ENCODE measurements at regions not wholly inside any gene's neighbourhood (a gene's known extent, or its start where the extent isn't known, plus 50 kb on each side); places are given as distances from the start of the nearest gene placed in this dataset.

- no peaks in the 10 kb centered on the region for H3K4me1 Mint-ChIP-seq
- ChIA-PET CTCF (no interaction called here), POLR2A (no interaction called here)
- DNase-seq = no peak
- H3K4me3 Mint-ChIP-seq = no peak overlapping the region
- no peaks in the 10 kb centered on the region for H3K36me3 Mint-ChIP-seq (ENCODE audit: low read depth)
- H3K27me3 Mint-ChIP-seq = no peaks in the 10 kb centered on the region
- no peak overlapping the region for H3K27ac Mint-ChIP-seq
- no peak for ATAC-seq
- H3K9me3 Mint-ChIP-seq (ENCODE audit: low read depth) = peaks cover 2% of the 10 kb centered on the region
- intact Hi-C loops (cut with DNase I, micrococcal nuclease) = no loop called here
Observed at GRCh38 chr3:104779324-104779723, 587.4 kb upstream of the ALCAM start.

GRCh38 chr3:104781112-104781511 is 585.6 kb upstream of the ALCAM start:
- H3K27ac Mint-ChIP-seq = no peak overlapping the region
- no peak for ATAC-seq
- H3K4me1 Mint-ChIP-seq = no peaks in the 10 kb centered on the region
- no peaks in the 10 kb centered on the region for H3K36me3 Mint-ChIP-seq (ENCODE audit: low read depth)
- POLR2A ChIA-PET = no interaction called here
- H3K4me3 Mint-ChIP-seq = no peak overlapping the region
- peaks cover 2% of the 10 kb centered on the region for H3K9me3 Mint-ChIP-seq (ENCODE audit: low read depth)
- DNase-seq = no peak
- no peaks in the 10 kb centered on the region for H3K27me3 Mint-ChIP-seq
- intact Hi-C loops (cut with DNase I, micrococcal nuclease) = no loop called here
- CTCF ChIA-PET = no interaction called here

GRCh38 chr3:104785947-104786346 is 580.8 kb upstream of the ALCAM start:
- POLR2A ChIA-PET = no interaction called here
- H3K4me3 Mint-ChIP-seq = no peak overlapping the region

GRCh38 chr3:104787306-104787705 is 579.4 kb upstream of the ALCAM start:
- POLR2A ChIA-PET = no interaction called here

More at GRCh38 chr3:104785947-104786346, 580.8 kb upstream of the ALCAM start:
- CTCF ChIA-PET = no interaction called here
- intact Hi-C loops (cut with DNase I, micrococcal nuclease) = no loop called here
- no peak for ATAC-seq
- Mint-ChIP-seq H3K27ac (no peak overlapping the region), H3K27me3 (no peaks in the 10 kb centered on the region), H3K9me3 (ENCODE audit: low read depth) (no peaks in the 10 kb centered on the region), H3K36me3 (ENCODE audit: low read depth) (no peaks in the 10 kb centered on the region), H3K4me1 (no peaks in the 10 kb centered on the region)
- DNase-seq = no peak

GRCh38 chr3:104788807-104789206 is 577.9 kb upstream of the ALCAM start:
- CTCF ChIA-PET = no interaction called here
- POLR2A ChIA-PET = no interaction called here

More at GRCh38 chr3:104787306-104787705, 579.4 kb upstream of the ALCAM start:
- CTCF ChIA-PET = no interaction called here
- H3K9me3 Mint-ChIP-seq (ENCODE audit: low read depth) = no peaks in the 10 kb centered on the region
- intact Hi-C loops (cut with DNase I, micrococcal nuclease) = no loop called here
- no peaks in the 10 kb centered on the region for H3K4me1 Mint-ChIP-seq
- DNase-seq = no peak
- ATAC-seq = no peak
- H3K4me3 Mint-ChIP-seq = no peak overlapping the region
- H3K27me3 Mint-ChIP-seq = no peaks in the 10 kb centered on the region
- H3K36me3 Mint-ChIP-seq (ENCODE audit: low read depth) = no peaks in the 10 kb centered on the region
- no peak overlapping the region for H3K27ac Mint-ChIP-seq

GRCh38 chr3:104791331-104791730 is 575.4 kb upstream of the ALCAM start:
- H3K36me3 Mint-ChIP-seq (ENCODE audit: low read depth) = no peaks in the 10 kb centered on the region
- no peak for ATAC-seq
- DNase-seq = no peak
- ChIA-PET CTCF (no interaction called here), POLR2A (no interaction called here)
- no peak overlapping the region for H3K27ac Mint-ChIP-seq
- no peaks in the 10 kb centered on the region for H3K4me1 Mint-ChIP-seq
- no peaks in the 10 kb centered on the region for H3K9me3 Mint-ChIP-seq (ENCODE audit: low read depth)
- H3K27me3 Mint-ChIP-seq = no peaks in the 10 kb centered on the region
- no peak overlapping the region for H3K4me3 Mint-ChIP-seq
- intact Hi-C loops (cut with DNase I, micrococcal nuclease) = no loop called here

More at GRCh38 chr3:104788807-104789206, 577.9 kb upstream of the ALCAM start:
- intact Hi-C loops (cut with DNase I, micrococcal nuclease) = no loop called here
- Mint-ChIP-seq H3K4me1 (no peaks in the 10 kb centered on the region), H3K27ac (no peak overlapping the region), H3K4me3 (no peak overlapping the region), H3K27me3 (no peaks in the 10 kb centered on the region), H3K36me3 (ENCODE audit: low read depth) (no peaks in the 10 kb centered on the region), H3K9me3 (ENCODE audit: low read depth) (no peaks in the 10 kb centered on the region)
- ATAC-seq = no peak
- no peak for DNase-seq

GRCh38 chr3:104796556-104796955 is 570.2 kb upstream of the ALCAM start:
- intact Hi-C loops (cut with DNase I, micrococcal nuclease) = no loop called here
- POLR2A ChIA-PET = no interaction called here
- DNase-seq (no peak), ATAC-seq (no peak)
- H3K36me3 Mint-ChIP-seq (ENCODE audit: low read depth) = no peaks in the 10 kb centered on the region
- CTCF ChIA-PET = no interaction called here
- H3K27ac Mint-ChIP-seq = no peak overlapping the region
- no peaks in the 10 kb centered on the region for H3K4me1 Mint-ChIP-seq
- H3K27me3 Mint-ChIP-seq = no peaks in the 10 kb centered on the region
- no peak overlapping the region for H3K4me3 Mint-ChIP-seq
- no peaks in the 10 kb centered on the region for H3K9me3 Mint-ChIP-seq (ENCODE audit: low read depth)

GRCh38 chr3:104805042-104805441 is 561.7 kb upstream of the ALCAM start:
- H3K4me1 Mint-ChIP-seq = no peaks in the 10 kb centered on the region
- peaks cover 2% of the 10 kb centered on the region for H3K27me3 Mint-ChIP-seq
- no peak overlapping the region for H3K27ac Mint-ChIP-seq
- intact Hi-C loops (cut with DNase I, micrococcal nuclease) = no loop called here
- POLR2A ChIA-PET = no interaction called here
- no peaks in the 10 kb centered on the region for H3K36me3 Mint-ChIP-seq (ENCODE audit: low read depth)
- CTCF ChIA-PET = no interaction called here
- ATAC-seq (no peak), DNase-seq (no peak)
- no peak overlapping the region for H3K4me3 Mint-ChIP-seq
- no peaks in the 10 kb centered on the region for H3K9me3 Mint-ChIP-seq (ENCODE audit: low read depth)

GRCh38 chr3:104805508-104805907 is 561.2 kb upstream of the ALCAM start:
- CTCF ChIA-PET = no interaction called here
- H3K27ac Mint-ChIP-seq = no peak overlapping the region
- intact Hi-C loops (cut with DNase I, micrococcal nuclease) = no loop called here
- no peak for DNase-seq
- H3K27me3 Mint-ChIP-seq = peaks cover 2% of the 10 kb centered on the region
- H3K9me3 Mint-ChIP-seq (ENCODE audit: low read depth) = no peaks in the 10 kb centered on the region
- H3K36me3 Mint-ChIP-seq (ENCODE audit: low read depth) = no peaks in the 10 kb centered on the region
- POLR2A ChIA-PET = no interaction called here
- no peak overlapping the region for H3K4me3 Mint-ChIP-seq
- H3K4me1 Mint-ChIP-seq = no peaks in the 10 kb centered on the region
- ATAC-seq = no peak

- no peak for DNase-seq
- ChIA-PET CTCF (no interaction called here), POLR2A (no interaction called here)
- H3K27ac Mint-ChIP-seq = no peak overlapping the region
- H3K4me3 Mint-ChIP-seq = no peak overlapping the region
- H3K9me3 Mint-ChIP-seq (ENCODE audit: low read depth) = no peaks in the 10 kb centered on the region
- ATAC-seq = no peak
- H3K27me3 Mint-ChIP-seq = peaks cover 2% of the 10 kb centered on the region
- intact Hi-C loops (cut with DNase I, micrococcal nuclease) = no loop called here
- H3K36me3 Mint-ChIP-seq (ENCODE audit: low read depth) = no peaks in the 10 kb centered on the region
- no peaks in the 10 kb centered on the region for H3K4me1 Mint-ChIP-seq
Observed at GRCh38 chr3:104810896-104811295, 555.8 kb upstream of the ALCAM start.

- Mint-ChIP-seq H3K27ac (no peak overlapping the region), H3K27me3 (no peaks in the 10 kb centered on the region), H3K36me3 (ENCODE audit: low read depth) (no peaks in the 10 kb centered on the region)
Observed at GRCh38 chr3:104816008-104816407, 550.7 kb upstream of the ALCAM start.

GRCh38 chr3:104816716-104817115 is 550.0 kb upstream of the ALCAM start:
- no peaks in the 10 kb centered on the region for H3K4me1 Mint-ChIP-seq
- no peak overlapping the region for H3K27ac Mint-ChIP-seq
- intact Hi-C loops (cut with DNase I, micrococcal nuclease) = no loop called here
- no peak for DNase-seq
- ChIA-PET CTCF (no interaction called here), POLR2A (no interaction called here)
- H3K4me3 Mint-ChIP-seq = no peak overlapping the region
- no peaks in the 10 kb centered on the region for H3K36me3 Mint-ChIP-seq (ENCODE audit: low read depth)
- H3K9me3 Mint-ChIP-seq (ENCODE audit: low read depth) = peaks cover 10% of the 10 kb centered on the region
- ATAC-seq = no peak
- H3K27me3 Mint-ChIP-seq = no peaks in the 10 kb centered on the region

More at GRCh38 chr3:104816008-104816407, 550.7 kb upstream of the ALCAM start:
- ChIA-PET CTCF (interaction anchor here (1.1 kb wide), 1 partner anchor 8 kb away, joined by 4 read pairs; no protein-coding TSS in a partner anchor), POLR2A (no interaction called here)
- H3K4me3 Mint-ChIP-seq = no peak overlapping the region
- no peaks in the 10 kb centered on the region for H3K4me1 Mint-ChIP-seq
- ATAC-seq = no peak
- no peak for DNase-seq
- peaks cover 7% of the 10 kb centered on the region for H3K9me3 Mint-ChIP-seq (ENCODE audit: low read depth)
- intact Hi-C loops (cut with DNase I, micrococcal nuclease) = no loop called here

- Mint-ChIP-seq H3K4me1 (no peaks in the 10 kb centered on the region), H3K9me3 (ENCODE audit: low read depth) (peaks cover 10% of the 10 kb centered on the region), H3K27ac (no peak overlapping the region), H3K4me3 (no peak overlapping the region), H3K36me3 (ENCODE audit: low read depth) (no peaks in the 10 kb centered on the region), H3K27me3 (no peaks in the 10 kb centered on the region)
- CTCF ChIA-PET = no interaction called here
- intact Hi-C loops (cut with DNase I, micrococcal nuclease) = no loop called here
- no peak for DNase-seq
- POLR2A ChIA-PET = no interaction called here
- ATAC-seq = no peak
Observed at GRCh38 chr3:104819333-104819732, 547.4 kb upstream of the ALCAM start.
